ENCODE measurements at regions not wholly inside any gene's neighbourhood (a gene's known extent, or its start where the extent isn't known, plus 50 kb on each side); places are given as distances from the start of the nearest gene placed in this dataset.

DNA sequence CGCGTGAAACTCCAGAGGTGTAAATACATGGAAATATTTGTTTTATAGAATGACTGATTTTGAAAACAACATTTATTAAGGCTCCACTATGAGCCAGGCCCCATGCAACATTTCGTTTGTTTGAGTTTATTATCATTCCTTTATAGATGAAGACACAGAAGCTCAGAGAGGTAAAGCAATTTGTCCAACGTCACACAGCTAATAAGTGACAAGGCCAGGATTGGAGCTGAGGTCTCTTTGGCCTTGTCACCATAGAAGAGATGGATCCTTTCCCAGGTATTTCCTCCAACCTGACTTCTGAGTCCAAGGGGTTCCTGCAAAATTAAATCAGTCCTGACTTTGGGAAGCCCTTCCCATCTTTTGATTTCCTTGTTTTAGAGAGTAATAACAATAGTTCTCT lies 98.0 kb downstream of the SYF2 start:
- TF ChIP-seq, protein P1, sequence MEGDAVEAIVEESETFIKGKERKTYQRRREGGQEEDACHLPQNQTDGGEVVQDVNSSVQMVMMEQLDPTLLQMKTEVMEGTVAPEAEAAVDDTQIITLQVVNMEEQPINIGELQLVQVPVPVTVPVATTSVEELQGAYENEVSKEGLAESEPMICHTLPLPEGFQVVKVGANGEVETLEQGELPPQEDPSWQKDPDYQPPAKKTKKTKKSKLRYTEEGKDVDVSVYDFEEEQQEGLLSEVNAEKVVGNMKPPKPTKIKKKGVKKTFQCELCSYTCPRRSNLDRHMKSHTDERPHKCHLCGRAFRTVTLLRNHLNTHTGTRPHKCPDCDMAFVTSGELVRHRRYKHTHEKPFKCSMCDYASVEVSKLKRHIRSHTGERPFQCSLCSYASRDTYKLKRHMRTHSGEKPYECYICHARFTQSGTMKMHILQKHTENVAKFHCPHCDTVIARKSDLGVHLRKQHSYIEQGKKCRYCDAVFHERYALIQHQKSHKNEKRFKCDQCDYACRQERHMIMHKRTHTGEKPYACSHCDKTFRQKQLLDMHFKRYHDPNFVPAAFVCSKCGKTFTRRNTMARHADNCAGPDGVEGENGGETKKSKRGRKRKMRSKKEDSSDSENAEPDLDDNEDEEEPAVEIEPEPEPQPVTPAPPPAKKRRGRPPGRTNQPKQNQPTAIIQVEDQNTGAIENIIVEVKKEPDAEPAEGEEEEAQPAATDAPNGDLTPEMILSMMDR (IDR thresholded peaks at IDR 0.05; ENCODE audit: insufficient read depth, low read depth, low read length, missing control alignments) = no peak
- DNase-seq (ENCODE audit: low read depth) = no peak
- no peak overlapping the region for H3K4me3 ChIP-seq (ENCODE audit: low read length)

DNA sequence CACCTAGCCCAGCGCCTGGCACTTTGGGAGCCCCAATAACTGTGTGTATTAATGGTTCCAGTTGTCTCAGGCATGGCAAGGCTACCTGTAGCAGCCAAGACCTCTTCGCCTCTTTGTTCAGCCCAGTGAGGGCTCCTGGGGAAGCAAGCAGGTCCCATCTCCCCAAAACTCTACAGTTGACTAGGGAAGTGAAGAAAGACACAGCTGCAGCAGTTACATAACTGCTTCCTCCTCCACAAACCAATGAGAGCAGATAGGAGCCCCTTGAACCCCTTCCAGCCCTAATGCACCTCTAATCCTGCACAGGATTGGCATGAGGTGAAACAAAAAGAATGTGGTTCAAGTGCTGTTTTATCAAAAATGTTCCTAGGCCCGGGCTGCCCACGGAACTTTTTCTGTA lies 100.5 kb downstream of the SYF2 start:
- DNase-seq (ENCODE audit: low read depth) = no peak
- no peak overlapping the region for H3K4me3 ChIP-seq (ENCODE audit: low read length)
- TF ChIP-seq, protein P1 (IDR thresholded peaks at IDR 0.05; ENCODE audit: insufficient read depth, low read depth, low read length, missing control alignments) = no peak

DNA sequence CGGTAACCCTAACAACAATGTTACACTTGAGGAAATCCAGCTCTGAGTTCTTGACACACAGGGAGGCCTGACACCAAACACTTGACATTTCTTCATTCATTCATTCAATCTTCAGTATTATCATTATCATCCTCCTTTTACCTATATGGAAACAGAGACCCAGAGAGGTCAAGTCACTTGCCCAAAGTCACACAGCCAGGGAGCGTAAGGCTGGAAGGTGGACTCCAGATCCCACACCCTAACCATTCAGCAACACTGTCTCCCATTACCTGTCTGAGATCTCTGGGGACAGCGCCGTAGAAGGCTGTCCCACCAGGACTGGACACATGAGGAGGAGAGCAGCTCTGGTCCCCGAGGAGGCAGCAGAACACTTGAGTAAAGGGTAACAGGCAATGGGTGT lies 101.4 kb downstream of the SYF2 start:
- DNase-seq (ENCODE audit: low read depth) = no peak
- TF ChIP-seq, protein P1 (IDR thresholded peaks at IDR 0.05; ENCODE audit: insufficient read depth, low read depth, low read length, missing control alignments) = no peak

DNA sequence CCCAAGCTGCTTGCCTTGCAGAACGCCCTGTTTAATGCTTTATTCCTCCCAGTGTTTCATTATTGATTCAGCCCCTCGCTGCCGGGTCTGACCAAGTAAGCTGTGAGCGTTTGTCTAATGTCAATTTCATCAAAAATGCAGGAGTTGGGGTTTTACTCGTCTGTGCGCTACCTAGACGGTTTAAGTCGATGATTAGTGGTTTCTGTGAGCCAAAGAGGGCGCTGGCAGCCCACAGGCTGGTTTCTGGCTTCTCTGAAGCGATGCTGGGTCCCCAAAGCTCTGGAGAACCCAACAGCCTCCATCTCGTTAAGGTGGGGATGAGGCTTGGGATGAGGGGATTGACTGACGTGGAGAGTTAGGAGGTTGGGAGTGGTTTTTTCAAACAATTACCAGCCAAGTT lies 102.9 kb downstream of the SYF2 start:
- no peak for DNase-seq (ENCODE audit: low read depth)
- no peak overlapping the region for H3K4me3 ChIP-seq (ENCODE audit: low read length)
- TF ChIP-seq, protein P1 (IDR thresholded peaks at IDR 0.05; ENCODE audit: insufficient read depth, low read depth, low read length, missing control alignments) = no peak

More for the DNA sequence above, 101.4 kb downstream of the SYF2 start:
- no peak overlapping the region for H3K4me3 ChIP-seq (ENCODE audit: low read length)

DNA sequence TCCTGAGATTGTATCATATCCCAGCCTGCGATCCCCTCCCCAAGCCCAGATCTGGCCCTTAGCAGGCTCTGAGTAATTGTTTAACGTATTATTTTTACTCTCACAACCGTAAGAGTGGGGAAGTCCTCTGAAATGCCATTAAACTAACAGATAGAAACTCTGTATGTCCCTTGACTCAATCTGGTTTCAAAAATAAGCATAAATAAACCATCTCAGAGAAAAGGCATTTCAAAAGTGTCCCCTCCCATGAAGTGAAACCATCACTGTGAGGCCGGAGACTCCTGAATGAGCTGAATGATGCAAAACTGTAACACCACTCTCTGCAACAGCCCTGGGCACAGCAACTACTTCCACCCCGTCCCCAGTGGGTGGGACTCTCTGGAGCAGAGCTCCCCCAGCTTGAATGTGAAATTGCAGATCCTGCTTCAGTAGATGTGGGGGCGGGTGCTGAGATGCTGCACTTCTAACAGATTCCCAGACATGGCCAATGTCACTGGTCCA lies 104.1 kb downstream of the SYF2 start:
- no peak overlapping the region for H3K4me3 ChIP-seq (ENCODE audit: low read length)
- TF ChIP-seq, protein P1 (IDR thresholded peaks at IDR 0.05; ENCODE audit: insufficient read depth, low read depth, low read length, missing control alignments) = no peak
- DNase-seq (ENCODE audit: low read depth) = no peak

DNA sequence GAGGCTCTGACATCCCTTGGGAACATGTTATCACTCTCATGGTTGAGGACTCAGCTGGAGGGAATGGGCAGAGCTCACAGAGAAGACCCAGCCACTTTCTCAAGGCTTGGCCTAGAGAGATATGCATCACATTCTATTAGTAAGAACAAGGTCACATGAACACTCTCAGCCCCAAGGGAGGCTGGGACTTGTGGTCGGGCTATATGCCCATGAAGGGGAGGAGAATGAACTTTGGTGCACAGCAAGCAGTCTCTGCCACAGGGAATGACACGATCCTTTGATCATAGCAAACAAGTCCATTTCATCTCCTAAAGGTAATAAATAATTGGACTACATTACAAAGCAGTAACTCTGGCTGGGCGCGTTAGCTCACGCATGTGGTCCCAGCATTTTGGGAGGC lies 105.7 kb downstream of the SYF2 start:
- no peak overlapping the region for H3K4me3 ChIP-seq (ENCODE audit: low read length)
- DNase-seq (ENCODE audit: low read depth) = no peak
- TF ChIP-seq, protein P1 (IDR thresholded peaks at IDR 0.05; ENCODE audit: insufficient read depth, low read depth, low read length, missing control alignments) = no peak

DNA sequence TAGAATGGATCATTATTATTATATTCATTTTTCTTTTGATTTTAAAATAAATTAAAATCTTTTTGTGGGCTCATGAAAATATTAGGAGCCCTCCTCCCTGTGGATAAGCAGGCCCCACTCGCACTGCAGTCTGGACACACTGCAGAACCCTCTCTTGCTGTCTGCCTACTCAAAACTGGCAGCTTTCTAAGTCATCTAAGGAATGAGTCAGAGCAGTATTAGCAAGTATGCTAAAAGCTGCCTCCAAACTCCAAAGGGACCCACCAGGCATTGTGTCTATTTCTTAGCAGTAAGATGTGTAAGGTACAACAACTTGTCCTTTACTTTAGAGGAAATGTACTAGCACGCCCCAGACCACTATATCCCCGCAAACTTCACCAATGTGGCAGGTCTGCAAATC lies 108.8 kb downstream of the SYF2 start:
- peak; percentile 28 for DNase-seq (ENCODE audit: low read depth)
- TF ChIP-seq, protein P1 (IDR thresholded peaks at IDR 0.05; ENCODE audit: insufficient read depth, low read depth, low read length, missing control alignments) = no peak
- no peak overlapping the region for H3K4me3 ChIP-seq (ENCODE audit: low read length)
